ENCODE measurements at regions not wholly inside any gene's neighbourhood (a gene's known extent, or its start where the extent isn't known, plus 50 kb on each side); places are given as distances from the start of the nearest gene placed in this dataset.
A peak's percentile ranks its signal among the peaks of the same experiment; 100 is the strongest.

- TF ChIP-seq CTCF (optimal IDR thresholded peaks at IDR 0.05 in 1 of 3, IDR thresholded peaks at IDR 0.05 in 1 of 3, conservative IDR thresholded peaks at IDR 0.05 in 1 of 3; ENCODE audit: extremely low read depth in 1 of 3, insufficient read depth in 2 of 3, low read length in 3 of 3) (peak in 1 of 3 experiments; percentile 12), EZH2 (IDR thresholded peaks at IDR 0.05; ENCODE audit: low read length) (no peak)
These were observed 336.4 kb upstream of the NOCT start for GRCh38 chr4:138678985-138679746.
